ENCODE measurements at regions not wholly inside any gene's neighbourhood (a gene's known extent, or its start where the extent isn't known, plus 50 kb on each side); places are given as distances from the start of the nearest gene placed in this dataset.

DNA sequence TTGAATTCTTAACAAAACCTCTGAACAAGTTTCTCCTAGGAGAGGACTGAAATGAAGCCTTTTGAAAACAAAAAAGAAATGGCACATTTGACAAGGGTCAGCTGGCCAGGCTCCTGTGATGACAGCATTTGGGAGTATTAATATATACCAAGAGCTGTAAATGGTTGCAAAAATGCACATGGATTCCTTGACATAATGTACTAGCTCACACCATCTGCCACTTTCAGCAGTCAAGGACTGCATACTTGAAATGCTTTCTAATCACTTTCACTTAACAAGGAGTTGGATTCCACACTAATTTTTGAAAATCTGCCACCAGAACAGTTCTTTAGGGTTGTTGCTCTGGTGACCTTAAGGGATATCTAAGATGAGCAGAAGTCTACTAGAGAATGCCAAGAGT lies 236.7 kb upstream of the TOX3 start:
- Histone ChIP-seq H3K9me1 (ENCODE audit: control insufficient read depth, insufficient read depth, low read length) (no peaks in the 10 kb centered on the region), H3K4me3 (no peak overlapping the region), H4K20me1 (replicated peaks; ENCODE audit: control insufficient read depth, insufficient read depth, low read length) (no peaks in the 10 kb centered on the region), H3K27me3 (ENCODE audit: control insufficient read depth in 2 of 2, insufficient read depth in 2 of 2, low read length in 2 of 2) (no peaks in the 10 kb centered on the region), H2AFZ (ENCODE audit: low read depth, low read length) (no peak overlapping the region), H3K4me2 (ENCODE audit: insufficient read depth, low read length) (no peak overlapping the region), H3K9ac (ENCODE audit: insufficient read depth in 1 of 2, low read depth in 2 of 2, low read length in 2 of 2) (no peak overlapping the region), H3K4me1 (replicated peaks in 1 of 2; ENCODE audit: control insufficient read depth in 2 of 2, insufficient read depth in 2 of 2, low read length in 2 of 2) (no peaks in the 10 kb centered on the region), H3K27ac (ENCODE audit: extremely low read depth, low read depth, low read length) (no peak overlapping the region), H3K9me3 (replicated peaks; ENCODE audit: control insufficient read depth, insufficient read depth, low read depth, low read length) (no peaks in the 10 kb centered on the region), H3K36me3 (ENCODE audit: control insufficient read depth, insufficient read depth, low read length) (no peaks in the 10 kb centered on the region), H3K79me2 (ENCODE audit: control insufficient read depth, insufficient read depth, low read length) (no peaks in the 10 kb centered on the region)
- DNase-seq (ENCODE audit: extremely low read depth in 1 of 4, low spot score in 3 of 4) (no peak), ATAC-seq (no peak), FAIRE-seq (no peak)
- ChIA-PET POLR2A (no interaction called here), CTCF (ENCODE audit: low intra/inter-chr PET ratio) (no interaction called here)
- intact Hi-C loops (cut with micrococcal nuclease), result no loop called here
- TF ChIP-seq, protein P1, sequence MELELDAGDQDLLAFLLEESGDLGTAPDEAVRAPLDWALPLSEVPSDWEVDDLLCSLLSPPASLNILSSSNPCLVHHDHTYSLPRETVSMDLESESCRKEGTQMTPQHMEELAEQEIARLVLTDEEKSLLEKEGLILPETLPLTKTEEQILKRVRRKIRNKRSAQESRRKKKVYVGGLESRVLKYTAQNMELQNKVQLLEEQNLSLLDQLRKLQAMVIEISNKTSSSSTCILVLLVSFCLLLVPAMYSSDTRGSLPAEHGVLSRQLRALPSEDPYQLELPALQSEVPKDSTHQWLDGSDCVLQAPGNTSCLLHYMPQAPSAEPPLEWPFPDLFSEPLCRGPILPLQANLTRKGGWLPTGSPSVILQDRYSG (tag; conservative IDR thresholded peaks at IDR 0.05; ENCODE audit: low read depth), result no peak
- TF ChIP-seq L3MBTL2 (IDR thresholded peaks at IDR 0.05) (no peak), NCOA2 (IDR thresholded peaks at IDR 0.05; ENCODE audit: partially characterized antibody in 2 of 2) (no peak), MAFF (IDR thresholded peaks at IDR 0.05; ENCODE audit: low read length) (no peak), ZNF589 (CRISPR knock-in tag; IDR thresholded peaks at IDR 0.05; ENCODE audit: low read depth) (no peak)
- TF ChIP-seq, protein P2, sequence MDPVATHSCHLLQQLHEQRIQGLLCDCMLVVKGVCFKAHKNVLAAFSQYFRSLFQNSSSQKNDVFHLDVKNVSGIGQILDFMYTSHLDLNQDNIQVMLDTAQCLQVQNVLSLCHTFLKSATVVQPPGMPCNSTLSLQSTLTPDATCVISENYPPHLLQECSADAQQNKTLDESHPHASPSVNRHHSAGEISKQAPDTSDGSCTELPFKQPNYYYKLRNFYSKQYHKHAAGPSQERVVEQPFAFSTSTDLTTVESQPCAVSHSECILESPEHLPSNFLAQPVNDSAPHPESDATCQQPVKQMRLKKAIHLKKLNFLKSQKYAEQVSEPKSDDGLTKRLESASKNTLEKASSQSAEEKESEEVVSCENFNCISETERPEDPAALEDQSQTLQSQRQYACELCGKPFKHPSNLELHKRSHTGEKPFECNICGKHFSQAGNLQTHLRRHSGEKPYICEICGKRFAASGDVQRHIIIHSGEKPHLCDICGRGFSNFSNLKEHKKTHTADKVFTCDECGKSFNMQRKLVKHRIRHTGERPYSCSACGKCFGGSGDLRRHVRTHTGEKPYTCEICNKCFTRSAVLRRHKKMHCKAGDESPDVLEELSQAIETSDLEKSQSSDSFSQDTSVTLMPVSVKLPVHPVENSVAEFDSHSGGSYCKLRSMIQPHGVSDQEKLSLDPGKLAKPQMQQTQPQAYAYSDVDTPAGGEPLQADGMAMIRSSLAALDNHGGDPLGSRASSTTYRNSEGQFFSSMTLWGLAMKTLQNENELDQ (CRISPR knock-in tag; IDR thresholded peaks at IDR 0.05; ENCODE audit: borderline replicate concordance), result no peak
- no TSS peak for BruUV-seq (replicated peaks)
- in situ Hi-C loops (cut with MboI), result no loop called here
